Hepatocyte (in vitro differentiated cells): ENCODE measurements at regions not wholly inside any gene's neighbourhood (a gene's known extent, or its start where the extent isn't known, plus 50 kb on each side); places are given as distances from the start of the nearest gene placed in this dataset.

Source experiments
- CTCF ChIP-seq: fragments of 200-600 bp; sonication (generic); IDR thresholded peaks from 2 replicates; pipeline ENCODE4 v1.5.1; 2016; ENCODE audit warnings: antibody characterized with exemption, mild to moderate bottlenecking; ENCODE audit not compliant: poor library complexity
- EZH2 ChIP-seq: fragments of 200-600 bp; sonication (generic); IDR thresholded peaks from 2 replicates; pipeline ENCODE4 v1.6.1; 2016; ENCODE audit warnings: antibody characterized with exemption, mild to moderate bottlenecking, borderline replicate concordance
- EZH2phosphoT487 ChIP-seq: fragments of 200-600 bp; sonication (generic); IDR thresholded peaks from one replicate; pipeline ENCODE4 v1.6.1; 2018; ENCODE audit warnings: antibody characterized with exemption, mild to moderate bottlenecking, low read depth, moderate library complexity; ENCODE audit not compliant: unreplicated experiment, severe bottlenecking

DNA sequence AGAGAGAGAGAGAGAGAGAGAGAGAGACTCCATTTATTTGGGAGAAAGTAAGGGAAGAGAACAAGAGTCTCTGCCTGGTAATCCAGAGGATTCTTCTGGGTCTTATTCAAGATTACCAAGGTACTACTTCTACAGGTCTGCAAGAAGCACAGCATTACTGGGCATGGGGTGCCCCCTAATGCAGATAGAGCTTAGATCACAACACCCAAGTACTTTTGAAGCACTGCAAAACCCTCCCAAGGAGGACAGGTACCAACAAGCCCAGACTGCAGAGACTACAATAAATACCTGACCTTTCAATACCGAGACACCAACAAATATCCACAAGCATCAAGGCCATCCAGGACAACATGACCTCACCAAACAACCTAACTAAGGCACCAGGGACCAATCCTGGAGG is 94.7 kb upstream of the PHF24 start:
- TF ChIP-seq CTCF (no peak), EZH2 (no peak), EZH2phosphoT487 (no peak)
